Parathyroid adenoma (tissue), 2 donors: ENCODE measurements at regions not wholly inside any gene's neighbourhood (a gene's known extent, or its start where the extent isn't known, plus 50 kb on each side); places are given as distances from the start of the nearest gene placed in this dataset.

Experiments
- H2AFZ ChIP-seq: fragments of 300-600 bp; sonication (generic); one replicate; pipeline ENCODE4 v1.7.0; 2017; ENCODE audit warnings: antibody characterized with exemption, mild to moderate bottlenecking
- H3K27ac ChIP-seq: fragments of 300-600 bp; sonication (generic); one replicate; pipeline ENCODE4 v1.7.0; 2017
- H3K27me3 ChIP-seq: fragments of 300-600 bp; sonication (generic); one replicate; pipeline ENCODE4 v1.7.0; 2017; ENCODE audit warnings: low read length; ENCODE audit not compliant: control insufficient read depth, insufficient read depth
- H3K36me3 ChIP-seq: fragments of 300-600 bp; sonication (generic); one replicate; pipeline ENCODE4 v1.7.0; 2017; ENCODE audit warnings: low read length; ENCODE audit not compliant: control insufficient read depth, insufficient read depth
- H3K4me1 ChIP-seq: fragments of 300-600 bp; sonication (generic); one replicate; pipeline ENCODE4 v1.7.0; 2017; ENCODE audit warnings: control low read depth
- H3K4me2 ChIP-seq: fragments of 300-600 bp; sonication (generic); one replicate; pipeline ENCODE4 v1.7.0; 2017; ENCODE audit warnings: low read length
- H3K4me3 ChIP-seq: fragments of 300-600 bp; sonication (generic); one replicate; pipeline ENCODE4 v1.7.0; 2017; ENCODE audit warnings: low read depth, low read length
- H3K79me2 ChIP-seq: fragments of 300-600 bp; sonication (generic); one replicate; pipeline ENCODE4 v1.7.0; 2017; ENCODE audit warnings: control low read depth
- H3K9ac ChIP-seq: fragments of 300-600 bp; sonication (generic); one replicate; pipeline ENCODE4 v1.7.0; 2017; ENCODE audit warnings: mild to moderate bottlenecking
- H3K9me3 ChIP-seq: fragments of 300-600 bp; sonication (generic); one replicate; pipeline ENCODE4 v1.7.0; 2017; ENCODE audit warnings: low read length; ENCODE audit not compliant: control insufficient read depth
- CTCF ChIP-seq: fragments of 300-600 bp; sonication (generic); IDR thresholded peaks from one replicate; pipeline ENCODE4 v1.7.0; 2017; ENCODE audit warnings: antibody characterized with exemption, mild to moderate bottlenecking
- donor health status: primary hyperparathyroidism.

GRCh38 chr5:105145152-105145551, 1582.6 kb upstream of the NUDT12 start:
- H3K4me1 ChIP-seq: no peaks in the 10 kb centered on the region
- no peaks in the 10 kb centered on the region for H3K9me3 ChIP-seq
- no peak overlapping the region for H2AFZ ChIP-seq
- no peaks in the 10 kb centered on the region for H3K79me2 ChIP-seq
- no peak overlapping the region for H3K27ac ChIP-seq
- no peak overlapping the region for H3K4me3 ChIP-seq
- no peak overlapping the region for H3K4me2 ChIP-seq
- H3K36me3 ChIP-seq: no peaks in the 10 kb centered on the region
- no peak for TF ChIP-seq CTCF
- no peak overlapping the region for H3K9ac ChIP-seq
- H3K27me3 ChIP-seq: no peaks in the 10 kb centered on the region

GRCh38 chr5:105134328-105134727, 1571.7 kb upstream of the NUDT12 start:
- no peak overlapping the region for H3K4me2 ChIP-seq
- no peak overlapping the region for H3K4me3 ChIP-seq
- no peaks in the 10 kb centered on the region for H3K79me2 ChIP-seq
- no peak overlapping the region for H3K9ac ChIP-seq
- H3K27me3 ChIP-seq: no peaks in the 10 kb centered on the region
- TF ChIP-seq CTCF: no peak
- no peaks in the 10 kb centered on the region for H3K9me3 ChIP-seq
- no peak overlapping the region for H3K27ac ChIP-seq
- no peaks in the 10 kb centered on the region for H3K36me3 ChIP-seq
- peaks cover 3% of the 10 kb centered on the region for H3K4me1 ChIP-seq
- no peak overlapping the region for H2AFZ ChIP-seq

GRCh38 chr5:105133087-105133486, 1570.5 kb upstream of the NUDT12 start:
- Histone ChIP-seq H3K36me3 (no peaks in the 10 kb centered on the region), H3K27me3 (no peaks in the 10 kb centered on the region), H3K27ac (no peak overlapping the region), H2AFZ (no peak overlapping the region), H3K9ac (no peak overlapping the region), H3K9me3 (no peaks in the 10 kb centered on the region), H3K4me2 (no peak overlapping the region), H3K79me2 (no peaks in the 10 kb centered on the region), H3K4me3 (no peak overlapping the region), H3K4me1 (peaks cover 3% of the 10 kb centered on the region)
- no peak for TF ChIP-seq CTCF

- TF ChIP-seq CTCF: no peak
- H3K36me3 ChIP-seq: no peaks in the 10 kb centered on the region
- no peaks in the 10 kb centered on the region for H3K9me3 ChIP-seq
- no peaks in the 10 kb centered on the region for H3K79me2 ChIP-seq
- no peak overlapping the region for H3K4me3 ChIP-seq
- no peak overlapping the region for H3K27ac ChIP-seq
- no peak overlapping the region for H3K4me2 ChIP-seq
- H3K9ac ChIP-seq: no peak overlapping the region
- H2AFZ ChIP-seq: no peak overlapping the region
- H3K4me1 ChIP-seq: peaks cover 3% of the 10 kb centered on the region
- H3K27me3 ChIP-seq: no peaks in the 10 kb centered on the region
These were observed 1570.0 kb upstream of the NUDT12 start for GRCh38 chr5:105132581-105132980.

- H3K4me3 ChIP-seq: no peak overlapping the region
- peaks cover 3% of the 10 kb centered on the region for H3K4me1 ChIP-seq
- no peak overlapping the region for H3K4me2 ChIP-seq
- no peaks in the 10 kb centered on the region for H3K36me3 ChIP-seq
- TF ChIP-seq CTCF: no peak
- no peaks in the 10 kb centered on the region for H3K27me3 ChIP-seq
- H3K79me2 ChIP-seq: no peaks in the 10 kb centered on the region
- H3K9me3 ChIP-seq: no peaks in the 10 kb centered on the region
- H3K9ac ChIP-seq: no peak overlapping the region
- no peak overlapping the region for H3K27ac ChIP-seq
- H2AFZ ChIP-seq: no peak overlapping the region
These were observed 1568.5 kb upstream of the NUDT12 start for GRCh38 chr5:105131045-105131444.
